ENCODE measurements at regions not wholly inside any gene's neighbourhood (a gene's known extent, or its start where the extent isn't known, plus 50 kb on each side); places are given as distances from the start of the nearest gene placed in this dataset.

DNA sequence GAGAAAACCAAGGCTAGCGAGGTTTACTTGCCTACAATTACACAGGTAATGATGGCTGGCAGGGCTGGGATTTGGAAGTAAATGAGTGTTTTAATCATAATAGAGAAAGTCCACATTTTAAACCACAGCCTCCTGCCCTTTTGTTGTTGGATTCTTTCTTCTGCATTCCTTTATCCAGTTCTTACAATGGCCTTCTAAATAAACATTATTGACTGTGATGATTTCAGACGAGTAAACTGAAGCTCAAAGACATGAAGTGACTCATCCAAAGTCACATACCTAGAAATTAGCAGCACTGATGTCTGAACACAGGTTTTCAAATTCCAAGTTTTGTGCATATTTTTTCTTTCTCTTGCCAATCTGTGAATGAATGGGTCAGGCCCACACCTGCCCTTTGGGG lies 51.2 kb upstream of the C1QTNF7 start:
- TF ChIP-seq, protein P1, sequence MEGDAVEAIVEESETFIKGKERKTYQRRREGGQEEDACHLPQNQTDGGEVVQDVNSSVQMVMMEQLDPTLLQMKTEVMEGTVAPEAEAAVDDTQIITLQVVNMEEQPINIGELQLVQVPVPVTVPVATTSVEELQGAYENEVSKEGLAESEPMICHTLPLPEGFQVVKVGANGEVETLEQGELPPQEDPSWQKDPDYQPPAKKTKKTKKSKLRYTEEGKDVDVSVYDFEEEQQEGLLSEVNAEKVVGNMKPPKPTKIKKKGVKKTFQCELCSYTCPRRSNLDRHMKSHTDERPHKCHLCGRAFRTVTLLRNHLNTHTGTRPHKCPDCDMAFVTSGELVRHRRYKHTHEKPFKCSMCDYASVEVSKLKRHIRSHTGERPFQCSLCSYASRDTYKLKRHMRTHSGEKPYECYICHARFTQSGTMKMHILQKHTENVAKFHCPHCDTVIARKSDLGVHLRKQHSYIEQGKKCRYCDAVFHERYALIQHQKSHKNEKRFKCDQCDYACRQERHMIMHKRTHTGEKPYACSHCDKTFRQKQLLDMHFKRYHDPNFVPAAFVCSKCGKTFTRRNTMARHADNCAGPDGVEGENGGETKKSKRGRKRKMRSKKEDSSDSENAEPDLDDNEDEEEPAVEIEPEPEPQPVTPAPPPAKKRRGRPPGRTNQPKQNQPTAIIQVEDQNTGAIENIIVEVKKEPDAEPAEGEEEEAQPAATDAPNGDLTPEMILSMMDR (conservative IDR thresholded peaks at IDR 0.05; ENCODE audit: low read length) = no peak
- no peak for TF ChIP-seq EZH2phosphoT487 (IDR thresholded peaks at IDR 0.05; ENCODE audit: borderline replicate concordance)
